ENCODE measurements at regions not wholly inside any gene's neighbourhood (a gene's known extent, or its start where the extent isn't known, plus 50 kb on each side); places are given as distances from the start of the nearest gene placed in this dataset.
A peak's percentile ranks its signal among the peaks of the same experiment; 100 is the strongest.
"Not testable (repeated sequence)": the region's sequence is repeated elsewhere in the genome, so short reads cannot be mapped to it uniquely, and the experiment has no call there.

DNA sequence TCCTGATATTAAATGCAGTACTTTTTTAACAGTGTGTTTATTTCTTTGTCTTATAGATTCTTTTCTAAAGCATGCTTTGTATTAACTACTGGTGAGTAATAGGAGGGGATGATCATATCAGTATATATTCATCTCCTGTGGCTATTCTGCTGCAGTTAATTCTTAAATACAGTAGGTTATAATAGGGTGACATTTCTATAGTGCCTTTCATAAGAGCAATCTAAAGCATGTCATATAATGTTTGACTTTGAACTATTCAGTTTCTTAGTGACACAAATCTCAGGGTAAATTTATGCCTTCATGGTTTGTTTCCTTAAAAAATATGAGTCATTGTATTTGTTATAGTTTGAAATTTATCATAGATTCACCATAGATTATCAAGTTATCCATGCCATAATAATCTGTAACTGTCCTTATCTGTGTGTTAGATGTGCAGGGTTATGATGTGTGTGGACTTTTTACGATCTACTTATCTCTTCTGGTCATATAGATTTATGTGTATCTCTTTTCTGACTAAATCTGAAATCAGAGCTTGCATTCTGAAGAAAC lies 1019.5 kb downstream of the NR2F1-AS1 start:
- no peak for DNase-seq (ENCODE audit: low spot score)

- no peak for DNase-seq (ENCODE audit: low spot score)
Measured at GRCh38 chr5:92560698-92561401, 1020.2 kb downstream of the NR2F1-AS1 start.

GRCh38 chr5:92559781-92560180 lies 1021.2 kb downstream of the NR2F1-AS1 start:
- peak; percentile 34 for DNase-seq (ENCODE audit: low spot score)

DNA sequence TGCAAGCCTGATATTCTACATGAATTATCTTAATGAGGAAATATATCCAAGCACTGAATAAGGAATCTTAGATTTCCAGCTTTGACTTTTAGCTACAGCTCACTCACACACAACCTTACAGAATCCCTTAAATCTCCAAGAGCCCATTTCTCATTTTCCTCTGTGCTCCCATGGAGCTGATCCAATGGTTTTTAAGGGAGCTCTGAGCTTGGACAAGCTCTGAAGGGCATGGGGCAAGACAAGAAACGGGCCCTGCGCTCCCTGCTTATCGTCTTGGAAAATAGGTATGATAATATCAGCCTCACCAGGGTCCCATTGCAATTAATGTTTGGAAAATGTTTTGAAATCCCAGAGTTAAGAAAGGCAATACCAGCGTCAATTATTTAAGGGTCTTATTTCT lies 1021.7 kb downstream of the NR2F1-AS1 start:
- DNase-seq (ENCODE audit: low spot score), result no peak

DNA sequence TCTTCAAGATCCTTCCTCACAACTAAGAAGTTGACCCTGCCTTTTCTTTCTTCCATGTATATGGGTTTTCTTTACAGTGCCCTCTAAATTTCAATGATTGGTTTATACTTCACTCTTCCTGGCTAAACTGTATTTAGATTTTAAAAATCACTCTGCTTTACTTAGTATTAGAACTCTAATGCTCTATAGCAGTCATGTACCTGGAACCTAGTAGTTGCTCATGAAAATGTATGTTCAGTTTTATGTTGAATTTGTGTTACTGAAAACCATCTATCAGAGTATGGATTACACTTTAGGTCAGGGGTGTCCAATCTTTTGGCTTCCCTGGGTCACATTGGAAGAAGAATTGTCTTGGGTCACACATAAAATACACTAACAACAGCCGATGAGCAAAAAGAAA lies 1024.3 kb downstream of the NR2F1-AS1 start:
- DNase-seq (ENCODE audit: low spot score), result no peak

GRCh38 chr5:92554447-92555085 lies 1026.5 kb downstream of the NR2F1-AS1 start:
- no peak for DNase-seq (ENCODE audit: low spot score)

DNA sequence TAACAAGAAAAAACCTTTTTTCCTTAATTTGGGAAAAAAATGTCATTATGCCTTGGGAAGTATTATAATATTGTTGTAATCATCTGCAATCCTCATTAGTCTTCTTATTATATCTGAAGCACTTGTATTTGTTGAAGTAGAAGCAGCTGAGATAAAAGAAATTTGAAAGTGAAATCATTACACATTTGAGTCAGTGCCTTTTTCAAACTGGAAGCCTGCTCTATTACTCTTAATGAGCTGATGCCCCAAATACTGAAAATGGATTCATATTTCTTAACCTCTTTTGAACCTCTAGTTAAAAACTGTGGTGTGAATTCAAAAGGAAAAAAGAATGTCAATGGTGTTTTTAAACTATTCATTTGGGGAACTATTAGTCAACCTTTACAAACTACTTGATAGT lies 1027.7 kb downstream of the NR2F1-AS1 start:
- DNase-seq (ENCODE audit: low spot score), result no peak

DNA sequence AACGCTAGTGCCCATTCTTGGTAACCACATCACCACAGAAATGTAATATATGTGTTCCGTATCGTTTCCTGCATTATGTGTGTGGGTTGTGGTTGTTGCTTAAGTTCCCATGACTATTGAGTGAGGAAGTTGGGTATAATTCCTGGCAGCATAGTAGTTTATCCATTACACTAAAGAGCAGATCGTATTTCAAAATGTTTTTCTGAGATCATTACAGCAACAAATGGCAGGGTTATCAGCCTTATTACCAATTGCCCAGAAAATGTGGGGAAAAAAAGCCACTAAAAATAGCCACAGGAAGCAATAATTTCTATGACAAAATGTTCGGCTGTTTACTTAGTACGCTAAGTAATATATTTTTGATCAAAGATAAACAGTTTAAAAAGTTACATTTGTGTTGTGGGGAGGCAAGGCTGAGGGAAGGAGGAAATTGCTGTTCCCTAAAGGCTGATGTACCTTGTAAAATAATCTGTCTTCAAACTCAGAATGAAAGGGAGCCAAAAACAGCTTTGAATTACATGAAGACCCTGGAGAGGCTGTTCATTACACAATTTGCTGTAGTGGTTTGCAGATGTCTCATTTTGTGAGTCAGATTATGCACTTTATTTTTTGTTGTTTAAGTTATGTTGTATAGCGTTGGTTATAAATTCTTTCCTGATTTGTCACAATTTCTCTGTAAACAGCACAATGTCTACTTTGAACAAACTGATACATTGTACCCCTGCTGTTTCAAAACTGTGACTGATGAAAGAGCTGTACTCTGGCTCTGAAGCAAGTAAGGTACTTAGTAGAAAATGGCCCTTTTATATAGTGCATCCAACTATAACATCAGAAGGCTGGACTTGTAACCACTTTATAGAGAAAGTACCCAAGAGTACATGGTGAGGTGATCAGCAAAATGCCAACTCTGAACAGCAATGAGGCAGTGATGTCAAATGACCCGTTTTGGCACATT lies 1028.5 kb downstream of the NR2F1-AS1 start:
- peak; percentile 77 for DNase-seq (ENCODE audit: low spot score)

DNA sequence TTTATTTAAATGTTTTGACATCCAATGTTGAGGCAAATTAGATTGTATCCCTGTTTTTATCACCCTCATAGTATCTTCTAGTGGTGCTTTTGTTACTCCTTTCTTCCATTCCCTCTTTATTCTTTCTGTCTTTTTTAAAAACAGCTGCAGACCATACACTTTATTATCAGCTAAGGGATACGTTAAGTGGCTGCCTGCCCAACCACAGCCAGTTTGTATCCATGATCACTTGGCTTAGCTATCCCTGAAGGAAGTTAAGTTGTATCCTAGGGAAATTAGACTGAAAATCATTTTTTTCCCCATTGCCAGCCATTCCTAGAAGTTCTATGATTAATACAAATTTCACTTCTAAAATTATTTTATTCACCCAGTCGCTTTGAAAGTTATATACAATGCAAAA lies 1032.7 kb downstream of the NR2F1-AS1 start:
- no peak for DNase-seq (ENCODE audit: low spot score)

DNA sequence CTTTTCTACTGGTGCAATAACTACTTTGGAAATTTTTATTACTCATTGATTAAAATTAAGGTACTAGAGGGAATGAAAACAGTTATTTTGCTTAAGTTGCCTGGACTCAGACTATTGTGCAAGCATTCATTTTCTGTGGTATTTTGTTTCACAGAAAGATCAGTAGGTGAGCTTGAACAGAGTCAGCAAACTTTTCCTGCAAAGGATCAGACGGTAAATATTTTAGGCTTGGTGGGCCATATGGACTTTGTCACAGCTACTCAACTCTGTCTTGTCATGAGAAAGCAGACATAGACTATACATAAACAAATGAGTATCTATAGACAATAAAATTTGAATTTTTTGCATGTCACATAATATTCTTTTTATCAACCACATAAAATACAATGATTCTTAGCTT lies 1036.4 kb downstream of the NR2F1-AS1 start:
- DNase-seq (ENCODE audit: low spot score), result no peak

DNA sequence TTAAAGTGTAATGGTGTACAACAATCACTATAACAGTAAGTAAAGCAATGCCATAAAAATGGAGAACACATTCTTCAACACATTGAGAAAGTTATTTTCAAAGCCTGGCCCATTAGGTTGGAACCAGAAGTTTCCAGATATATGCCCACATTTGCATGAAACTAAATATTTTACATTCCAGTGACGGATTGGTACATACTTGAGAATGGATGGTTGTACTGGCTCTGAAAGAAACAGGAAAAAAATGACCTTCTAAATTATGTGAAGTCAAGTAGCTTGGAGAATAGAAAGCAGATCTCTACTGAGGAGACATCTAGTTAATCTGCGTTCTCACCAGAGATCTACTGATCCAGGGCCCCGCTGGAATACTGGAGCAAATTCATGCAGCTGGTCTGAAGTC lies 1037.0 kb downstream of the NR2F1-AS1 start:
- no peak for DNase-seq (ENCODE audit: low spot score)

DNA sequence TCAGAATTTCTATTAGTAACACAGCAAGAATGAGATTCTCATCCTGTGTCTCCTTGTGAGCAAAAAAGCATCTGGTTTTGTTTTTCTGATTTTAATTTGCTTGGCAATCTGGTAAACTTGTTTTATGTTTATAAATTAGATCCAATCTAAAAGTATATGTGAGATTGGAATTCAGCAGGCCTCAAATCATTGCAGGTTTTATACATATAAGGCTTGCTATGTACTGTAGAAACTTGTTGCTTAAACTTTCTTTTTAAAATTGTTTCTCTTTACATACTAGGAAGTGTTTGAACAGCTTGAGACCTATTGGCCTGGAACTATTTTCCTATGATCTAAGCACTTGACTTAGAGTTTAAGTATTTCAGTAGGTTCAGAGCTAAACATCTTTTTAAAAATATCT lies 1037.8 kb downstream of the NR2F1-AS1 start:
- DNase-seq (ENCODE audit: low spot score), result no peak

GRCh38 chr5:92542017-92542416 lies 1039.0 kb downstream of the NR2F1-AS1 start:
- DNase-seq (ENCODE audit: low spot score), result not testable (repeated sequence)

- peak; percentile 35 for DNase-seq (ENCODE audit: low spot score)
Measured at GRCh38 chr5:92527311-92528078, 1053.5 kb downstream of the NR2F1-AS1 start.

- no peak for DNase-seq (ENCODE audit: low spot score)
Measured at GRCh38 chr5:92525131-92525530, 1055.9 kb downstream of the NR2F1-AS1 start.

DNA sequence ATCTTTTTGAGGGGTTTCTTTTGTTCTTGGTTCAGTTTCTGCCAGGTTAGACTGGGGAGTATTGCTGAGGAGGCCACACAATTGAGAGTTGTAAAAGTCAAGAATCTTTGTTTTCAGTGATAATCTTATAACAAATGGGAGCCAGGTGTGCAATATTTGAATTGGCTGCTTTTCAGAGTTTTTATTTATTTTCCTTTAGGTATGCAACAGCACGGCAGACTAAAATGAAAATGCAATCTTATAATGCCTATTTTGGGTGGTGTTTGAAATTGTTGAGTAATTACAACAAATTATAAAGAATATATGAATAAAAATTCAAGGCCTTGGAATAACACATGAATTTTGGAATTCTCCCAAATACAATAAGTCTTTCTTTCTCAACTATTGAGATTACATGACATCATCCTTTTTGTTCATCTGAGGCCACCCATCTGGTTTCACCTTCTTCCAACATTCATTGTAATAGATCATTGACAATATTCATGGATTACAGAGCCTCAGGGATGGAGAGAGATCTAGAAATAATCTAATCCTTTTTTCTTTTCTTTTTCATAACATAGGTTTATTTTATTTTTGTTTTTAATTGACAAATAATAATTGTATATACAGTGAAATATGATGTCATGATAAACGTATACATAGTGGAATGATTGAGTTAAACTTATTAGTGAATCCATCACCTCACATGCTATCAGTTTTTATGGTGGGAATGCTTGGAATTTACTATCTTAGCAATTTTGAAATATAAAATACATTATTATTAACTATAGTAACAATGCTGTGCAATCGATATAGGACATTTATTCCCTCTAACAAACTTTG lies 1061.0 kb downstream of the NR2F1-AS1 start:
- DNase-seq (ENCODE audit: low spot score), result no peak

- peak; percentile 57 for DNase-seq (ENCODE audit: low spot score)
Measured at GRCh38 chr5:92518318-92518904, 1062.6 kb downstream of the NR2F1-AS1 start.

DNA sequence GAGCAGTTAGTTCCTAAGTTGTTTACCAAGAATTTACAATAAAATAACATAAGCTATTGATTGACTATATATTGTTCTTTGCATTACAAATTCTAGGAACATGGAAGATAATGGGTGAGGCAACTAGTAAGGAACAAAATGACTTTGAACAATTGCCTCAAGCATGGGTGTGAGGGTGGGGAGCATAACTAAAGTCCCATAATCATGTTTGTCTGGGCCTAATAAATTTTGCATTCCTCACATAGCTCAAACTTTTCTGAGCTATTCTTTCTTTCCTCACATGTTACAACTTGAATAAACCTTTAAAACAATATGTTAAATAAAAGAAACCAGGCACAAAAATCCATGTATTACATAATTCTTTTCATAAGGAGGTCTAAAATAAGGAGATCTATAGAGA lies 1066.1 kb downstream of the NR2F1-AS1 start:
- DNase-seq (ENCODE audit: low spot score), result no peak

- DNase-seq (ENCODE audit: low spot score), result no peak
Measured at GRCh38 chr5:92513067-92513466, 1068.0 kb downstream of the NR2F1-AS1 start.

GRCh38 chr5:92508271-92508670 lies 1072.7 kb downstream of the NR2F1-AS1 start:
- no peak for DNase-seq (ENCODE audit: low spot score)

Data from A172 (cell line).